ENCODE measurements at regions not wholly inside any gene's neighbourhood (a gene's known extent, or its start where the extent isn't known, plus 50 kb on each side); places are given as distances from the start of the nearest gene placed in this dataset.

DNA sequence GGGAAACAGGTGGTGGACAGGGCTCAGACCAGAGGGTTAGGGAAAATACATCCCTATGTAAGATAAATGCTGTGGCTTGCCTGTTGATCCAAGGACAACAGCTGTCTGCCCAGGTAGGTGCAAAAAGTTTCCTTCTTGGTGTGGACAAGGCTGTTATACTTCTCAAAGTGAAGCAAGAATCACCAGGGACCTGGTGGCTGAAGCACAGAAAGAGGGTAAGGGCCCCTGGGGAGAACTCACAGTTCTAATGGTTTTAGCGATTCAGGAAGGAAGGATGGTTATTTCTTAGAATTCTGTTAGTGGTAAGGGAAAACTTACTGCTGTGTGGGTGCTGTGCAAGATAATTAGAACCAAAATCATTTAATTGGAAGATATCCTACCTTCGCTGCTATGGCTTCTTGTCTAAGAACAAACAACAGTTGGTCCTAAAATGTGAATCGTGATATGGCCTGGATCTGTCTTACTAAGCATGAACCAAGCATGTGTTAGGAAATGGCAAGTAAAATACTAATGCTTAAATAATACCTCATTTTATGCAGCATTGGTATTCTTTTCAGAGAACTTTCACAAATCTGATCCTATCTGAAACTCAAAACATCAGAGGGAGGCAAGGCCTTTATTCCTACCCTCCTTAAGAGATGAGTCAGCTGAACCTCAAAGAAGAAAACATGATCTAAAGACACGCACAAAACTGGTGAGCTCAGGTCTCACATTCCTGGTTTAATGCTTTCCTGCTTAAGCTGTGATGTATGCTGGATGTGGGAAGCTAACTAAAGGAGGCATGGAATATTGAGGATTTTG lies 159.2 kb upstream of the THUMPD2 start:
- no peak for TF ChIP-seq CTCF (IDR thresholded peaks at IDR 0.05; ENCODE audit: insufficient read depth, low read length, missing control alignments)
- CTCF ChIA-PET, result interaction anchor here (0.9 to 1.2 kb wide), 2 partner anchors 24 to 162 kb away, joined by 3 to 5 read pairs; no protein-coding TSS in a partner anchor

DNA sequence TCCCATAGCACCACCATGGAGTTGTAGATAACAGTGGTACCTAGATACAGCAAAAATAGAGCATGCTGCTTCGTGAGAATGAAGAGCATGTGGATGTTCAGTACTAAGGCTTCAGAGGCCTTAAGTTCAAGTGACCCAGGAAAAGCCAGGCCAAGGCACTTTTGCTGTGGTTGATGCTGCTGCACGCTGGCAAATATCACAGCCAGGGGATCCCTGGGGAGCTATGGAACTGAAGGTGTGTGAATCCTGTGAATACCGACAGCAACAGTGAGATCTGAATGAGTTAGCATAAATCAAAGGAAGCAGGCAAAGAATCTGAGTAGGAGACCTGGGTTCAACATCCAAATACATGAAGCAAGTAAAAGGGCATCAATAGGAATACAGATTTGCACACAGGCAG lies 158.6 kb upstream of the THUMPD2 start:
- CTCF ChIA-PET, result interaction anchor here (0.9 kb wide), 1 partner anchor 23 kb away, joined by 3 read pairs; no protein-coding TSS in a partner anchor

More for the DNA sequence above, 159.2 kb upstream of the THUMPD2 start:
- H3K4me3 ChIP-seq (ENCODE audit: low read depth, low read length), result no peak overlapping the region
- POLR2A ChIA-PET, result interaction anchor here (0.9 to 1.7 kb wide), 4 partner anchors 10 to 163 kb away, joined by 4 to 8 read pairs (median 4); no protein-coding TSS in a partner anchor
- peak; percentile 97 for DNase-seq (ENCODE audit: low read depth, low spot score)

DNA sequence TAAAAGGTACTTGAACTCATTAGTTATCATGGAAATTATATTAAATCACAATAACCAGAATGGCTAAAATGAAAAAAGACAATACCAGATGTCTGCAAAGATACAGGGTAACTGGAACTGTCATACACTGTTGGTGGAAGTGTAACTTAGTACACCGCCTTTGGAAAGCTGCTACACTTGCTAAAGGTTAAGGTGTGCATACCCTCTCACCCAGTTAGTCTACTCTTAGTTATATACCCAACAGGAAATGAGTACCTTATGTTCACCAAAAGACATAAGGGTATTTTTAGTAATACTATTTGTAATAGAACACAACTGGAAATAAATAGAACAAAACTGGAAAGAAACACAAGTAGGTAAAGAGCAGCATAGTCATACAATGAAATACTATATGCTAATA lies 155.8 kb upstream of the THUMPD2 start:
- H3K4me3 ChIP-seq (ENCODE audit: low read depth, low read length), result no peak overlapping the region
- no peak for DNase-seq (ENCODE audit: low read depth, low spot score)
- POLR2A ChIA-PET, result no interaction called here
- CTCF ChIA-PET, result interaction anchor here (0.8 kb wide), 1 partner anchor 12 kb away, joined by 3 read pairs; no protein-coding TSS in a partner anchor
- no peak for TF ChIP-seq CTCF (IDR thresholded peaks at IDR 0.05; ENCODE audit: insufficient read depth, low read length, missing control alignments)

More for the DNA sequence above, 158.6 kb upstream of the THUMPD2 start:
- TF ChIP-seq CTCF (IDR thresholded peaks at IDR 0.05; ENCODE audit: insufficient read depth, low read length, missing control alignments), result no peak
- POLR2A ChIA-PET, result interaction anchor here (1.7 kb wide), 1 partner anchor 163 kb away, joined by 8 read pairs; no protein-coding TSS in a partner anchor
- DNase-seq (ENCODE audit: low read depth, low spot score), result no peak
- no peak overlapping the region for H3K4me3 ChIP-seq (ENCODE audit: low read depth, low read length)

DNA sequence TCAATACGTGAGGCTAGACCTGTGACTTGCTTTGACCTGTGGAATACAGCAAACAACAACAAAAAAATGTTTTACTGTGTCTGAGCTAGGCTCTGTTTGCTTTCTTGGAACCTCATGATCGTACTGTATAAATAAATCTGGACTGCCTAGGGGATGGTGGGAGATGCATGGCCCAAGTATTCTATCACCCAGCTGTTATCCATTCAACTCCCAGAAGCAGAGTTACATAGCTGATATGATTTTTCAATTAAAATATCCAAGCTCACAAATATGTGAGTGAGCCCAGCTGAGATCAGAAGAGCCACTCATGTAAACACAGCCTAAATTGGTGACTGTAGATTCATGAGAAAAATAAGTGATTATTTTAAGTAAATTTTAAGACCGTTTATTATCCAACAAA lies 154.1 kb upstream of the THUMPD2 start:
- no peak for DNase-seq (ENCODE audit: low read depth, low spot score)
- ChIA-PET POLR2A (interaction anchor here (0.6 kb wide), 1 partner anchor 195 kb away, joined by 3 read pairs; no protein-coding TSS in a partner anchor), CTCF (interaction anchor here (1.6 kb wide), 1 partner anchor 264 kb away, joined by 4 read pairs; no protein-coding TSS in a partner anchor)
- TF ChIP-seq CTCF (IDR thresholded peaks at IDR 0.05; ENCODE audit: insufficient read depth, low read length, missing control alignments), result no peak
- no peak overlapping the region for H3K4me3 ChIP-seq (ENCODE audit: low read depth, low read length)

DNA sequence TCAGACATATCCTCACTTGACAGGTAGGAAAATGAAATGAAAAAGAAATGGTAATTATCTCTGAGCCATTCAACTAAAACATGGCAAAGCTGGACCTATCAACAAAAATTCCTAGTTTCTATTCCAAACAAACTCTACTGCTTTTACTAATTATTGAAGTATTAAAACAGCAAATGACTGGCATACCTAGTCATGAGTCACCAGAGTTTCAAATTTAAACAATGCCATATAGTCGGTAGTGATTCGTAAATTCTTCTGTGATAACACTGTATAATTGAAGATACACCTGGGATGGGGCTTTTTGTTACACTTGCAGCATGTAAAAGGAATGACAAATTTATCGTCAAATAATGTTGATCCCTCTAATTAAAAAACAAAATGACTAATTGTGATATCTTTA lies 153.1 kb upstream of the THUMPD2 start:
- POLR2A ChIA-PET, result no interaction called here
- TF ChIP-seq CTCF (IDR thresholded peaks at IDR 0.05; ENCODE audit: insufficient read depth, low read length, missing control alignments), result no peak
- H3K4me3 ChIP-seq (ENCODE audit: low read depth, low read length), result no peak overlapping the region
- DNase-seq (ENCODE audit: low read depth, low spot score), result no peak
- CTCF ChIA-PET, result interaction anchor here (1.6 kb wide), 1 partner anchor 265 kb away, joined by 4 read pairs; no protein-coding TSS in a partner anchor

DNA sequence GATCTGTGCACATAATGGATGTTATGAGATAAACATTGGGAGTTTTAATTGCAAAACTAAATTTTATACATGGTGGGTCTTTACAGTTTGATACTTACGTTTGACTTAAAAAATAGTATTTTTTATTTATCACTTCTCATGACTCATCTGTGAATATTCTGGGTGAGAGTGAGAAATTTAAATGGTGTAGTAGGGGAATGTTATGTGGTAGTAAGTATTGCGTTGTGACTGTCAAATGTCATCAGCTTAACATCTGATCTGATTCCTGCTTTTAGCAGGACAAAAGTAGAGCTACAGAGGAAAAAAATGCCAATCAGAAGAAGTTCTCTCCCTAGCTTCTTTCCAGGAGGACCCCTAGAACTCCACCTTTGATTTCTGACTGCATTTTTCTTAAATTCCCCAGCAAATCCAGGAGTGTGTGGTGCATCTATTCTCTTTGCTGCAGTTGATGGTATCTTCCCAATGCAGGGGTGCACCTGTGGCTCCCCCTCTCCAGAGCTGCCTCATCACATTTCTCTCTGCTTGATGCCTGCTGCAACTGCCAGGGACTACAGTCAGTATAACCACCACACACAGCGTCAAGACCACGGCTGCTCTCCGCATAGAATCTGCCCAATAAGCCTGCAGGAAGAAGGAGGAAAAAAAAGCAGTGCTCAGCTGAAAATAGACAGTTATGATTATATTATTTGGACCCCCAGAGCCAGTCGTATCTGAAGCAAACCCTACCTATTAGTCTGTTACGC lies 151.3 kb upstream of the THUMPD2 start:
- no peak for DNase-seq (ENCODE audit: low read depth, low spot score)
- CTCF ChIA-PET, result no interaction called here
- POLR2A ChIA-PET, result no interaction called here
- no peak overlapping the region for H3K4me3 ChIP-seq (ENCODE audit: low read depth, low read length)
- no peak for TF ChIP-seq CTCF (IDR thresholded peaks at IDR 0.05; ENCODE audit: insufficient read depth, low read length, missing control alignments)
